CD4-positive, alpha-beta memory T cell (primary cell): ENCODE measurements at regions not wholly inside any gene's neighbourhood (a gene's known extent, or its start where the extent isn't known, plus 50 kb on each side); places are given as distances from the start of the nearest gene placed in this dataset.

Experiments used
- CTCF ChIA-PET: fragments of 350-600 bp; sonication (Branson Sonifier 250); formaldehyde crosslinking; loops from one replicate; lab custom pipeline; 2021; ENCODE audit warnings: inconsistent platforms; ENCODE audit not compliant: partially characterized antibody; lab: Charles Lee
- POLR2A ChIA-PET: fragments of 350-600 bp; sonication (Branson Sonifier 250); formaldehyde crosslinking; loops from one replicate; lab custom pipeline; 2021; ENCODE audit not compliant: partially characterized antibody; lab: Charles Lee
- DNase-seq, 5 donors: peaks; one replicate each; pipeline versions ENCODE4 v3.0.0 to v3.0.0-alpha.2; 2020 to 2022; ENCODE audit warnings: mixed read lengths in 1 of 5
- H3K27ac ChIP-seq: one replicate; pipeline ENCODE4 v1.7.0; 2013; ENCODE audit warnings: low read depth, low read length
- H3K27me3 ChIP-seq: 2 replicates; pipeline ENCODE4 v1.7.0; 2013; ENCODE audit warnings: mild to moderate bottlenecking, low read length, moderate library complexity; ENCODE audit not compliant: insufficient read depth
- H3K36me3 ChIP-seq: 2 replicates; pipeline ENCODE4 v1.7.0; 2013; ENCODE audit warnings: mild to moderate bottlenecking, low read length, moderate library complexity; ENCODE audit not compliant: insufficient read depth
- H3K4me1 ChIP-seq: 2 replicates; pipeline ENCODE4 v1.7.0; 2013; ENCODE audit warnings: mild to moderate bottlenecking, low read length, moderate library complexity; ENCODE audit not compliant: insufficient read depth
- H3K4me3 ChIP-seq, 2 donors: one replicate each; pipeline ENCODE4 v1.7.0; 2013; ENCODE audit warnings: low read length in 2 of 2, mild to moderate bottlenecking in 1 of 2
- H3K9me3 ChIP-seq, 2 donors: one replicate each; pipeline ENCODE4 v1.7.0; 2013; ENCODE audit warnings: low read length in 2 of 2, control low read depth in 1 of 2; ENCODE audit not compliant: control insufficient read depth in 1 of 2
- H3K27ac Mint-ChIP-seq, 7 donors: one replicate each; pipeline ENCODE4 v1.8.0; 2020 to 2021; ENCODE audit warnings: mixed read lengths in 7 of 7, mild to moderate bottlenecking in 6 of 7, inconsistent platforms in 3 of 7, moderate library complexity in 3 of 7
- H3K27me3 Mint-ChIP-seq, 2 donors: one replicate each; pipeline ENCODE4 v1.8.0; 2020 to 2021; ENCODE audit warnings: mixed read lengths in 2 of 2
- H3K36me3 Mint-ChIP-seq, 2 donors: one replicate each; pipeline ENCODE4 v1.8.0; 2020 to 2021; ENCODE audit warnings: mixed read lengths in 2 of 2, inconsistent platforms in 1 of 2, mild to moderate bottlenecking in 1 of 2
- H3K4me1 Mint-ChIP-seq, 4 donors: one replicate each; pipeline ENCODE4 v1.8.0; 2020 to 2021; ENCODE audit warnings: mixed read lengths in 4 of 4, mild to moderate bottlenecking in 1 of 4
- H3K4me3 Mint-ChIP-seq, 8 donors: one replicate each; pipeline ENCODE4 v1.8.0; 2020 to 2021; ENCODE audit warnings: mixed read lengths in 8 of 8, mild to moderate bottlenecking in 7 of 8, moderate library complexity in 6 of 8, inconsistent platforms in 3 of 8
- H3K9me3 Mint-ChIP-seq, 8 donors: one replicate each; pipeline ENCODE4 v1.8.0; 2020 to 2021; ENCODE audit warnings: mixed read lengths in 8 of 8, mild to moderate bottlenecking in 5 of 8, inconsistent platforms in 3 of 8, moderate library complexity in 1 of 8
- intact Hi-C: fragments of 100-400 bp; cut with micrococcal nuclease; formaldehyde crosslinking; loops from one replicate; pipeline ENCODE4 v1.15.1; 2023

GRCh38 chr5:38166832-38167231 is 91.5 kb upstream of the EGFLAM start:
- no peak for DNase-seq
- Mint-ChIP-seq H3K4me3 (no peak overlapping the region), H3K9me3 (peaks cover 0 to 6% (median 3%) of the 10 kb centered on the region in 8 donors), H3K27ac (no peak overlapping the region), H3K36me3 (no peaks in the 10 kb centered on the region), H3K27me3 (peaks cover 0 to 2% of the 10 kb centered on the region in 2 donors), H3K4me1 (no peaks in the 10 kb centered on the region)
- CTCF ChIA-PET = no interaction called here
- Histone ChIP-seq H3K9me3 (no peaks in the 10 kb centered on the region), H3K27me3 (no peaks in the 10 kb centered on the region), H3K27ac (no peak overlapping the region), H3K36me3 (no peaks in the 10 kb centered on the region), H3K4me1 (no peaks in the 10 kb centered on the region), H3K4me3 (no peak overlapping the region)
- POLR2A ChIA-PET = no interaction called here
- intact Hi-C loops = no loop called here

DNA sequence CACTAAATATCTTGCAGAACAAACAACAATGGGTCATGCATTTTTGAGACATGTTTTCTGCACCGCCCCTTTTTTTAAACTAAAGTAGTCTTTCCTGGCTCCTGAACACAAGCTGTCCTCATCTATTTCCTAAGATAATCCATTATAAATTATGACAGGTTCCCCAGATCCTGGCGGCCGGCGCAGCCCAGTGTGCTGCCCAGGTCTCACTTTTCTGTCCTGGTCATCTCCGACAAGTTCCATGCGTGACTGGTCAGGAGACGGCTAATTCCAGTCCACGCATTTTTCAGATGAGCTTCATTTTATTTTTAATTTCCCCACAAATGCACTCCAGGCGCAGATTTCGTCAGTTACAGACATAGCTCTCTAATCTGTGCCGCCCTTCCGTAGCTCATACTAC is 92.9 kb upstream of the EGFLAM start:
- no peaks in the 10 kb centered on the region for H3K9me3 ChIP-seq

DNA sequence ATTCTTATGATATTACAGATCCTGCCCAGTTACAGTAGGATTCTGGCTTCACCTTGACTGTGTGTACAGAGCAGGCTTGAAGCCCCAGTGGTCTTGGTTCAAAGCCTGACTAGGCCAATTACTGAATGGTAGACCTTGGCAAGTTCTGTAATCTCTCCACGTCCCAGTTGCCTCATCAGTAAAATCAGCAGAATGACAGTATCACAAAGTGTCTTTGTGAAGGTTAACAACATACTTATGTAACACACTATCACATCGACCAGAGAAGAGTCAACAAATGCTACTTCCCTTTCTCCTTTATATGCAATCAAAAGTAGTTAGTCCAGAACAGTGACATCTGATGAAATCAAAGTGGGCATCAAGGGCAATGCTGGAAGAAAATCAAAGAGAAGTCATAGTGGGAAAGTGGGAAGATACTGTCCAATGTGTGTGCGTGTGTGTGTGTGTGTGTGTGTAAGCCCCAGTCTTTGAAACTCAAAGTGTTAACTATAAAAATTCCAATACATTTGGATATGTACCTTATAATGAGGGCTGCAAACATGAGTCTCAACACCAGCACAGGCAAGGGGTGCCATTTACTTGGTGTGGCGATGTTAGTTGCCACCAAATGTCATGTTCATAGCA is 93.5 kb upstream of the EGFLAM start:
- no peaks in the 10 kb centered on the region for H3K4me1 Mint-ChIP-seq
- H3K27me3 Mint-ChIP-seq = peaks cover 0 to 2% of the 10 kb centered on the region in 2 donors
- Histone ChIP-seq H3K36me3 (no peaks in the 10 kb centered on the region), H3K27me3 (no peaks in the 10 kb centered on the region), H3K9me3 (no peaks in the 10 kb centered on the region), H3K4me1 (no peaks in the 10 kb centered on the region), H3K4me3 (no peak overlapping the region), H3K27ac (no peak overlapping the region)
- ChIA-PET POLR2A (no interaction called here), CTCF (interaction anchor here (1.5 kb wide), 1 partner anchor 27 kb away, joined by 3 read pairs; no protein-coding TSS in a partner anchor)
- no peak for DNase-seq
- intact Hi-C loops = no loop called here
- H3K36me3 Mint-ChIP-seq = no peaks in the 10 kb centered on the region
- H3K9me3 Mint-ChIP-seq = peaks cover 0 to 6% (median 2%) of the 10 kb centered on the region in 8 donors
- no peak overlapping the region for H3K27ac Mint-ChIP-seq
- no peak overlapping the region for H3K4me3 Mint-ChIP-seq

More for the DNA sequence above, 92.9 kb upstream of the EGFLAM start:
- no peaks in the 10 kb centered on the region for H3K27me3 ChIP-seq
- ChIA-PET POLR2A (no interaction called here), CTCF (interaction anchor here (1.5 kb wide), 1 partner anchor 26 kb away, joined by 3 read pairs; no protein-coding TSS in a partner anchor)
- no peak for DNase-seq
- H3K4me3 ChIP-seq = no peak overlapping the region
- Mint-ChIP-seq H3K27me3 (peaks cover 0 to 2% of the 10 kb centered on the region in 2 donors), H3K4me1 (no peaks in the 10 kb centered on the region), H3K36me3 (no peaks in the 10 kb centered on the region), H3K4me3 (no peak overlapping the region), H3K9me3 (peaks cover 0 to 6% (median 2%) of the 10 kb centered on the region in 8 donors), H3K27ac (no peak overlapping the region)
- no peaks in the 10 kb centered on the region for H3K36me3 ChIP-seq
- no peak overlapping the region for H3K27ac ChIP-seq
- intact Hi-C loops = no loop called here
- no peaks in the 10 kb centered on the region for H3K4me1 ChIP-seq

GRCh38 chr5:38163636-38164237 is 94.6 kb upstream of the EGFLAM start:
- no peak overlapping the region for H3K4me3 Mint-ChIP-seq

GRCh38 chr5:38162625-38163024 is 95.7 kb upstream of the EGFLAM start:
- ChIA-PET CTCF (interaction anchor here (1.7 kb wide), 2 partner anchors 17 to 30 kb away, joined by 3 to 6 read pairs; no protein-coding TSS in a partner anchor), POLR2A (no interaction called here)
- Histone ChIP-seq H3K4me1 (no peaks in the 10 kb centered on the region), H3K27me3 (no peaks in the 10 kb centered on the region), H3K27ac (no peak overlapping the region), H3K4me3 (no peak overlapping the region), H3K9me3 (no peaks in the 10 kb centered on the region), H3K36me3 (no peaks in the 10 kb centered on the region)
- H3K36me3 Mint-ChIP-seq = no peaks in the 10 kb centered on the region
- peaks cover 0 to 3% of the 10 kb centered on the region in 2 donors for H3K27me3 Mint-ChIP-seq
- no peaks in the 10 kb centered on the region for H3K4me1 Mint-ChIP-seq
- intact Hi-C loops = no loop called here
- H3K27ac Mint-ChIP-seq = no peak overlapping the region
- no peak overlapping the region for H3K4me3 Mint-ChIP-seq
- peaks cover 0 to 6% (median 0%) of the 10 kb centered on the region in 8 donors for H3K9me3 Mint-ChIP-seq
- no peak for DNase-seq

More at GRCh38 chr5:38163636-38164237, 94.6 kb upstream of the EGFLAM start:
- CTCF ChIA-PET = no interaction called here
- Mint-ChIP-seq H3K36me3 (no peaks in the 10 kb centered on the region), H3K9me3 (peaks cover 0 to 6% (median 2%) of the 10 kb centered on the region in 8 donors), H3K27ac (no peak overlapping the region), H3K4me1 (no peaks in the 10 kb centered on the region), H3K27me3 (peaks cover 0 to 2% of the 10 kb centered on the region in 2 donors)
- H3K4me1 ChIP-seq = no peaks in the 10 kb centered on the region
- no peak for DNase-seq
- POLR2A ChIA-PET = no interaction called here
- H3K27ac ChIP-seq = no peak overlapping the region
- intact Hi-C loops = no loop called here
- no peaks in the 10 kb centered on the region for H3K9me3 ChIP-seq
- no peaks in the 10 kb centered on the region for H3K27me3 ChIP-seq
- no peak overlapping the region for H3K4me3 ChIP-seq
- H3K36me3 ChIP-seq = no peaks in the 10 kb centered on the region

GRCh38 chr5:38157024-38157423 is 101.3 kb upstream of the EGFLAM start:
- H3K9me3 Mint-ChIP-seq = peaks cover 0 to 2% (median 0%) of the 10 kb centered on the region in 8 donors
- no peak overlapping the region for H3K4me3 Mint-ChIP-seq
- Histone ChIP-seq H3K4me1 (no peaks in the 10 kb centered on the region), H3K27me3 (no peaks in the 10 kb centered on the region), H3K27ac (no peak overlapping the region), H3K36me3 (no peaks in the 10 kb centered on the region), H3K4me3 (no peak overlapping the region), H3K9me3 (no peaks in the 10 kb centered on the region)
- H3K27ac Mint-ChIP-seq = no peak overlapping the region
- H3K27me3 Mint-ChIP-seq = peaks cover 0 to 9% of the 10 kb centered on the region in 2 donors
- ChIA-PET POLR2A (no interaction called here), CTCF (no interaction called here)
- H3K36me3 Mint-ChIP-seq = no peaks in the 10 kb centered on the region
- H3K4me1 Mint-ChIP-seq = no peaks in the 10 kb centered on the region
- DNase-seq = no peak
- intact Hi-C loops = no loop called here

- no peaks in the 10 kb centered on the region for H3K36me3 ChIP-seq
- intact Hi-C loops = no loop called here
- H3K27ac ChIP-seq = no peak overlapping the region
- no peaks in the 10 kb centered on the region for H3K4me1 ChIP-seq
- no peaks in the 10 kb centered on the region for H3K9me3 ChIP-seq
- H3K36me3 Mint-ChIP-seq = no peaks in the 10 kb centered on the region
- no peak for DNase-seq
- ChIA-PET CTCF (no interaction called here), POLR2A (no interaction called here)
- peaks cover 0 to 12% of the 10 kb centered on the region in 2 donors for H3K27me3 Mint-ChIP-seq
- no peak overlapping the region for H3K4me3 ChIP-seq
- H3K4me1 Mint-ChIP-seq = no peaks in the 10 kb centered on the region
- H3K27me3 ChIP-seq = no peaks in the 10 kb centered on the region
- no peak overlapping the region for H3K4me3 Mint-ChIP-seq
- no peaks in the 10 kb centered on the region for H3K9me3 Mint-ChIP-seq
- H3K27ac Mint-ChIP-seq = no peak overlapping the region
These were observed 103.6 kb upstream of the EGFLAM start for GRCh38 chr5:38154615-38155204.
